ENCODE measurements at regions not wholly inside any gene's neighbourhood (a gene's known extent, or its start where the extent isn't known, plus 50 kb on each side); places are given as distances from the start of the nearest gene placed in this dataset.

DNA sequence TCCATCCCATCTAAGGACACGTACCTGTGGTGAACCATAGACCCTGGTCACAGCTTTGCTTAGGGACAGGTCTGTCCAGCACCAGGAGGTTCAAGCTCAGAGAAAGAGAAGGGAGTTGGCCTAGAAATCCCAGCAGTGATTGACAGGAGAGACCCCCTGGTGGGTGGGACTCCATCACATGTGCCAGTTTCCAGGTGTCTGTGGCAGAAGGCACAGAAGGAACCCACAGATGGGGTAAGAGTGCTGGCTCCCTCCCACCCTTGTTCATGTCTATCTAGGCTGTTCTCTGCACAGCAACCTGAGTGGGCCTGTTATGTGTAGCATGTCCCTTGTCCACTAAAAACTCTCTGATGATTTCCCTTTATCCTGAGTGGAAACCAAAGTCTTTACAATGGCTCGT, 54.0 kb upstream of the GRB10 start:
- TF ChIP-seq, protein P1, sequence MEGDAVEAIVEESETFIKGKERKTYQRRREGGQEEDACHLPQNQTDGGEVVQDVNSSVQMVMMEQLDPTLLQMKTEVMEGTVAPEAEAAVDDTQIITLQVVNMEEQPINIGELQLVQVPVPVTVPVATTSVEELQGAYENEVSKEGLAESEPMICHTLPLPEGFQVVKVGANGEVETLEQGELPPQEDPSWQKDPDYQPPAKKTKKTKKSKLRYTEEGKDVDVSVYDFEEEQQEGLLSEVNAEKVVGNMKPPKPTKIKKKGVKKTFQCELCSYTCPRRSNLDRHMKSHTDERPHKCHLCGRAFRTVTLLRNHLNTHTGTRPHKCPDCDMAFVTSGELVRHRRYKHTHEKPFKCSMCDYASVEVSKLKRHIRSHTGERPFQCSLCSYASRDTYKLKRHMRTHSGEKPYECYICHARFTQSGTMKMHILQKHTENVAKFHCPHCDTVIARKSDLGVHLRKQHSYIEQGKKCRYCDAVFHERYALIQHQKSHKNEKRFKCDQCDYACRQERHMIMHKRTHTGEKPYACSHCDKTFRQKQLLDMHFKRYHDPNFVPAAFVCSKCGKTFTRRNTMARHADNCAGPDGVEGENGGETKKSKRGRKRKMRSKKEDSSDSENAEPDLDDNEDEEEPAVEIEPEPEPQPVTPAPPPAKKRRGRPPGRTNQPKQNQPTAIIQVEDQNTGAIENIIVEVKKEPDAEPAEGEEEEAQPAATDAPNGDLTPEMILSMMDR (IDR thresholded peaks at IDR 0.05) = no peak
- Histone ChIP-seq H3K4me1 (no peaks in the 10 kb centered on the region), H3K27ac (no peak overlapping the region), H3K9me3 (no peaks in the 10 kb centered on the region), H3K36me3 (no peaks in the 10 kb centered on the region), H3K4me3 (no peak overlapping the region), H3K27me3 (no peaks in the 10 kb centered on the region)
- DNase-seq (ENCODE audit: low spot score) = no peak

DNA sequence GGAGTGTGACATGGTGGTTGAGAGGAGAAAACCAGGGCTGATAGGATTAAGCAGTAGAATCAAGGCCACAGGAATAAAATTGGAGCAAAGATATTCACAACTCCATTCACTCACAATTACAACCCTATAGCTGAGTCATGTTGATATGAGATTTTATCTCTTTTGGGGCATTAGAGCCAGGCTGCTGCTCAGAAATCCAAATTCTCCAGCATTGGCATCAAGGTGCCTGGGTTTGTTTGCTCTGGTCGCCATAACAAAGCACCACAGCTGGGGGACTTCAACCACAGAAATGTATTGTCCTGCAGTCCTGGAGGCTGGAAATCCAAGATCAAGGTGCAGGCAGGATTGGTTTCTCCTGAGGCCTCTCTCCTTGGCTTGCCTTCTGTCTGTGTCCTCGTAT, 52.5 kb upstream of the GRB10 start:
- H3K27ac ChIP-seq = no peak overlapping the region
- H3K27me3 ChIP-seq = no peaks in the 10 kb centered on the region
- no peaks in the 10 kb centered on the region for H3K9me3 ChIP-seq
- no peak overlapping the region for H3K4me3 ChIP-seq
- no peaks in the 10 kb centered on the region for H3K36me3 ChIP-seq
- no peaks in the 10 kb centered on the region for H3K4me1 ChIP-seq
- TF ChIP-seq, protein P1 (IDR thresholded peaks at IDR 0.05) = no peak
- no peak for DNase-seq (ENCODE audit: low spot score)

DNA sequence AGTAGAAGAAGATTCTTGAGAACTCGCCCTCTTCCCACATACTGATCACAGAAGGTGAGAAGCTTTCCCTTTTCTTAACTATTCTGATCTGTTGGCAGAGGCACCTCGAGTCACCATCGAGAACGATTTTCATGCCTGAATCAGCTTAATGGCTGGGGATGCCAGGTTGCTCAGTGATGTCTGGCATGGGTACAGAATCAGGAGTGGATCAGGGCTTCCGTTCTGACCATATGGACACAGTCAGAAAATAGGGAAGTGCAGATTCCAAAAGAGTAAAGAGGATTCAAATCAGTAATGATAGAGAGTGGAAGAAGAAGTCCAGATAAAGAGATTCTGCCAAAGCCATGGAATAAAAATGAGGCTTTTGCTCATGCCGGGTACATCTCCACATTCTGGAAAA, 52.0 kb upstream of the GRB10 start:
- H3K9me3 ChIP-seq = no peaks in the 10 kb centered on the region
- H3K4me3 ChIP-seq = no peak overlapping the region
- no peak overlapping the region for H3K27ac ChIP-seq
- TF ChIP-seq, protein P1 (IDR thresholded peaks at IDR 0.05) = no peak
- H3K36me3 ChIP-seq = no peaks in the 10 kb centered on the region
- DNase-seq (ENCODE audit: low spot score) = no peak
- H3K4me1 ChIP-seq = no peaks in the 10 kb centered on the region
- H3K27me3 ChIP-seq = no peaks in the 10 kb centered on the region

DNA sequence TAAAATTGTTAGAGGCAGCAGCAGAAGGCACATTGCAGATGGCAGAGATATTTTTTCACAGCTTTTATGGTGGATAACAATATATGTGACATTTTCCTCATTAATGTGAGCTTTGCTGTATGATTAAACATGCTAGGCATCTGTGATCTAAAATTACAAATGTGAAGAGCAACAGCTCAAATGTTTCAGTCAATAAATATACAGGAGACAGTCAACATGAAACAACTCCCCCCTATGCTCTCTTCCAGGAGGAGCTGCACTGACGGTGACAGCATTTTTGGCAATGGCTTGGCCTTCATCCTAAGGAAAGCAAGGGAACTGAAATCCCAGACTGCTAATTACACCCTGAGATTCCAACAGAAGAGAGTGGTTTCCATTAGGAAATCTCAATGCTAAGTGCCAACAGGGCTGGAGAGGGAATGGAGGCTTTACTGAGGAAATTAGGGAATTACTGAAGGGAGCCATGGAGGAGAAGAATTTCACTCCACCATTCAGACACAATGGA, 51.4 kb upstream of the GRB10 start:
- Histone ChIP-seq H3K36me3 (no peaks in the 10 kb centered on the region), H3K4me1 (no peaks in the 10 kb centered on the region), H3K9me3 (no peaks in the 10 kb centered on the region), H3K4me3 (no peak overlapping the region), H3K27ac (no peak overlapping the region), H3K27me3 (no peaks in the 10 kb centered on the region)
- no peak for DNase-seq (ENCODE audit: low spot score)
- TF ChIP-seq, protein P1 (IDR thresholded peaks at IDR 0.05) = no peak

DNA sequence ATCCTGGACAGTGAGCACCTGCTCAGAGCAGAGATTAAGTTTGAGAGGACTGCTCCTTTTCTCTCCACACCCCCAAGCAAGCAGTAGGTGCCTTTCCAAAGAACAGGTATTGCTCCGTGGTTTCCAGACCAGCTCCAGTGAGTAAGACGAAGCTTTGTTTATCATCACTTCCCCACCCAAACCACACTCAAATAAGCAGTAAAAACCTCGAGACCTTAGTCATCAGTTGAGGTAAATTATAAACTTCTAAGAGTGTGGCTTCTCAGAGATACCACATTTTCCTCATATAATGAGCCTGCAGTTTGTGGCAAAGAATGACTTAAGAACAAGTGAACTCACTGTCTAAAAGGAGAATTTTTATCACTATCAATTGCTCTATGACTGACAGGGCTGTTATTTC, 50.0 kb upstream of the GRB10 start:
- DNase-seq (ENCODE audit: low spot score) = no peak
- TF ChIP-seq, protein P1 (IDR thresholded peaks at IDR 0.05) = no peak
- Histone ChIP-seq H3K27me3 (no peaks in the 10 kb centered on the region), H3K36me3 (no peaks in the 10 kb centered on the region), H3K27ac (no peak overlapping the region), H3K4me1 (no peaks in the 10 kb centered on the region), H3K4me3 (no peak overlapping the region), H3K9me3 (no peaks in the 10 kb centered on the region)
